Nucleus accumbens (tissue), 56 donors: ENCODE measurements at regions not wholly inside any gene's neighbourhood (a gene's known extent, or its start where the extent isn't known, plus 50 kb on each side); places are given as distances from the start of the nearest gene placed in this dataset.
A peak's percentile ranks its signal among the peaks of the same experiment; 100 is the strongest.
"Not testable (repeated sequence)": the region's sequence is repeated elsewhere in the genome, so short reads cannot be mapped to it uniquely, and the experiment has no call there.

Experiments used
- DNase-seq, 56 donors: peaks; one replicate each; lab custom pipeline; 2025; lab: John Stamatoyannopoulos, UW

DNA sequence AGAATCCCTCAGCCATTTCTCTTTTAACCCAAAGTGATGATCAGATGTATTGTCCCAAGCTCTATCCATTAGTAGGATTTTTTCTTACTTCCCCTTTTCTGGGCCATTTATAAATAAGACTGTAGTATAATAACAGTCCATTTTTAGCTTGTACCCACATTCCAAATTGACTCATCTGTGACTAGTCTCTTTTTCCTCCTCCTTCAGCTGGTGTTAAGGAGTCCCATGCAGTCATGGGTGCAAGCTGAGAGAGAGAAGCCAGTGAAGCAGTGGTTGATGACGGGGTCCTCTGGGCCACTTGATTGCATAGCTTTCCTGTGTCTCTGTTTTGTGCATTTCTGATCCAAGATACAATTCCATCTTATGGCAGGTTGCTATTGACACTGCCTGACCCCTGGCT is 476.0 kb upstream of the CD180 start:
- no peak for DNase-seq

- no peak for DNase-seq
These were observed 473.3 kb upstream of the CD180 start for GRCh38 chr5:67669916-67670315.

- DNase-seq = no peak
These were observed 463.6 kb upstream of the CD180 start for GRCh38 chr5:67660149-67660548.

DNA sequence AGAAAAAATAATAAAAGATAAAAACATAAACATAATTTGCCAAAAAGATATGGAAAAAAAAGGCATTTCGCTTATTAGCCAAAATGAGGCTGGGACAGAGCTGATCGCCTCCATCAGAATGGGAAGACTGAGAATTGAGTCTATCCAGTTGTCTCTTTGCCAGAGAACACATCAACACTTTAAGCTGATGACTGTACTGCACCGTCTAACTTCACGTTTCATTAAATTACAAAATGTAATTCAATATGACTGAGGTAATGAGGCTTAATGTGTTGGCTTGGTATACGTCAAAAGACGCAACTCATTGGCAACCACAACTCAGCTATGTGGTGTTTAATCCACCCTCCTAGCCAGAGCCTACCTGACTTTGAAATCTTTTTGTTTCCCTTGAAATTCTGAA is 462.7 kb upstream of the CD180 start:
- DNase-seq = no peak

DNA sequence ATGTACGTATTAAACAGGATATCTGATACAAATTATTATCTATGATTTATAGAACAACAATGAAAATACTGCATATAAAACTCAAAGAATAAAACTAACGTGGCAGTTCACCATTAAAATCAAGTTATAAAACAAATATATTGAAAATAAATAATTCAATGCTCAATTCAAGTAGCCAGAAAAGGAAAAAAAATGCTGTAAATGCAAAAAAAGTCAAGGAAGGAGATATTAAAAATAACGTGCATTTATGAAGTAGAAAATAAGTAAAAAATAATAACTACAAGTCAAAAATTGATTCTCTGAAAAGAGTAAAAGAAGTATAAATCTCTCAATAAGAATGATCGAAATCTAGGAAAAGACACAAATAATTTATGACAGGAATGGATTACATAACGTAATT is 460.5 kb upstream of the CD180 start:
- no peak for DNase-seq

- DNase-seq = no peak
These were observed 455.6 kb upstream of the CD180 start for GRCh38 chr5:67652201-67652600.

DNA sequence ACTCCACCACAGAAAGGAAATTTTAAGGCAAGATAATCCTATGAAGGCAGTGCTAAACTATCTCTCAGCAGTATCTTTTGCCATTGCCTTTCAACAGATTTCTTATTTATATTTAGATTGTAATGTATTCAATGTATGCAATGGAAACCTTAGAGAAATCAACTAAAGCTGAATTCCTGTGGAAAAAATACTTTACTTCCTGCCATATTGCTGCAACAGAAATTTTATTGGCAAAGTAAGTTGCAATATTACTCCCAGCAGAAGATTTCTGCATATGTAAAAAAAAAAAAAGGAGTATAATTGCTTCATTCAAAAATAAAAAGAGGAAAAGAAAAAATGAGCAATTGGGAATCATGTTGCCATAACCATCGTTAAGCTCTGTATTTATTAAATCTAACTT is 454.6 kb upstream of the CD180 start:
- DNase-seq = no peak

DNA sequence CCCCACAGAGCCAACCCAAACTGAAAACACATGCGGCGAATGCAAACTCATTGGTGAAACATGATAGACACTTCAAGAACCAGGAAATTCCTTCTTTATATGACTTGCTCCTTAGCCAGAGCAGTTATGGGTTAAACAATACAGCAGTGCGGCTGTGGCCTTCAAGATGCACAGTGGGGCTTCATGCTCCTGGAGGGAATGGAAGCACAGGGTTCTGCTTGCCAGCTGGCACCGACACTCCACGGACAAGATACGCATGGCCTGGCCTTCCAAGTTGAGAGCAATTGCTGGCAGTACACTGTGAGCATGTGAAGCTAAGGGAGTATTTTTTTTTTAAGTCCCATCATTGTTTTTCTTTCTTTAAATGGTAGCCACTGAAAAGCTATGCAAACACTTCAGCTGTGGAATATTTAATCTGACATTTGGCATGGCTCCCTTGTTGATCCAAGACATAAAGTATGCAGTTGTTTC is 451.6 kb upstream of the CD180 start:
- peak in 11 of 56 donors; percentile 1 to 11 (median 5) for DNase-seq

DNA sequence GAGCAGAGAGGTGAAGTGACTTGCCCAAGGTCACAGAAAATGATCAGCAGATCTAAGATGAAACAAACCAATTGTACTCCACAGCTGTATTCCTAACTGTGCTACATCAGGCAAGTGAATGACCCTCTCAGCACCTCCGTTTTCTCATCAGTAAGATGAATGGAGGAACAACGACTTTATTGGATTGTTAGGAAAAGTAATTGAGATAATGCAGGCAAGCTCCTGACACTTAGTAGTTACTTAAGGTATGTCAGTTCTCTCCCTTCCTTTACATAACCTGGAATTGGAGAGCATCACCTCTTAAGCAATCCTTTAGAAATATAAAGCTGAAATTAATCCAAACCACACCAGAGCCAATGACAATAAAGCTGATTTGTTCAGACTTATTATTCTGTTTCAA is 451.2 kb upstream of the CD180 start:
- no peak for DNase-seq

DNA sequence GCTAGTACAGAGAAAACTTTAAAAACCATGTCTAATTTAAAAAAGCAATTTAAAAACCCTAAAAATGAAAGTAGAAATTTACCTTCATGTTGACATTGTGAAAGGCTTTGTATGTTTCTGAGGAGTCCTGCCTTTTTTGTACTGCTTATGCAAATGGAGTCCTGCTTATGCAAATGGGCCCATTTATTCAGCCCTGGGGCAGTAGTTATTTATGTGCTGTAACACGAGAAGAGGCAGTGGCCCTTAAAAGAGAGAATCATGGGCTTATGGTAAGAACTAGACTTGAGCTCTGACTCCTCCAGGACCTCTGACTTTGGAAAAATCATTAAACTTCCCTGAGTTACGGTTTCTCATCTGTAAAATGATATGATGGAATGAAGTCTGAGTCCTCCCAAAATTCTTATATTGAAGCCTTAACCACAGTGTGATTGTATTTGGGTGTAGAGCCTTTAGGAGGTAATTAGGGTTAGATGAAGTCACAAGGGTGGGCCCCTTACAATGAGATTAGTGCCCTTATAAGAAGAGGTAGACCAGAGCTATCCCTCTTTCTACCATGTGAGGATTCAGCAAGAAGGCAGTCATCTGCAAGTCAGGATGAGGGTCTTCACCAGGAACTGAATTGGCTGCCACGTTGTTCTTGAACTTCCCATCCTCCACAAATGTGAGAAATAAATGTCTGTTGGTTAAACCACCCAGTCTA is 447.8 kb upstream of the CD180 start:
- DNase-seq = no peak

GRCh38 chr5:67643536-67643935 is 446.9 kb upstream of the CD180 start:
- DNase-seq = no peak

DNA sequence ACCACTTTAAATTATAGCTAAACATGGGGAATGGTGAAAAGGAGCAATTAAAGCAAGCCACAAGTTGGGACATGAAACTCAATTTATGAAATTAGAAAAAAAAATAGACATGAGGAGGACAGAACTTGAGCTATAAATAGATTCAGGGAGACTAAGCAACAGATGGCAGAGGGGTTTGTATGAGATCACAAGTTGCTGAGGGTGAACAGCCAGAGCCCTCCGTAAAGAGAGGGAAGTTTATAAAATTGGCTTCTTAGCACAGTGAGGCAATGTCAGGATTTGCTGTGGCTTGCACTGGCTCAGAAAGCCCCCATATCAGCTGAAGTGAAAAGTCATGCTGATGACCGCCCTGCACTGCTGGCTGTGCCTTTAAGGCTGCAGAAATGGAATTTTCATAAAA is 443.4 kb upstream of the CD180 start:
- no peak for DNase-seq

GRCh38 chr5:67639313-67639712 is 442.7 kb upstream of the CD180 start:
- no peak for DNase-seq

DNA sequence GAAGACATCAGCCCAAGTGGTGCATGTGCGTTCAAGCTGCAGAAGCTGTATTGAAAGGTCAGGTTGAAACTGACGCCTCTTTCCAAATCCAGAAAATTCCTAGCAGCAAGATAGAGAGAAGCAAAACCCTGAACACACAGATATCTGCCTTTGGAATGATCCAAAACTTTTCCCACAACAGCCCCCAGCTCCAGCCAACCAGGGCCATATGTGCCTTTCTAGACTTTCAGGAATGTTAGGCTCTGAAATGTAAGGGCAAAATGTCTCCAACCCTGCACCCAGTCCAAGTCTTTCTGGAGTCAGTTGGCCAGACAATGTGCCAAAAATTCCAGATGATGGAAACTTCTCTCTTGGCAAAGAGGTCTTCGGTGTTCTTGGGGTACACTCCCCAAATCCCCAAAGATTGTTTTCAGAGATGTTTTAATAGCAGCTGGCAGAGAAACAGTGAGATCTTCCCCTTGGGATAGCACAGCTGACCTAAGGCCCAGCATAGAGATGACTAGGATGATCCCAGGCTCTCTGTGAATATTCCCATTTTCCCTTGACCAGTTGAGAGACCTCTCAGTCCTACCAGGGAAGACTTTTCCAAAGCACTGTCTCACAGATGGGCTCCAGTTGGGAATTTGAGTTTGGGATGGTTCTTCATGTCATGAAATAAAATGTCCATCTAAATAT is 440.4 kb upstream of the CD180 start:
- no peak for DNase-seq

DNA sequence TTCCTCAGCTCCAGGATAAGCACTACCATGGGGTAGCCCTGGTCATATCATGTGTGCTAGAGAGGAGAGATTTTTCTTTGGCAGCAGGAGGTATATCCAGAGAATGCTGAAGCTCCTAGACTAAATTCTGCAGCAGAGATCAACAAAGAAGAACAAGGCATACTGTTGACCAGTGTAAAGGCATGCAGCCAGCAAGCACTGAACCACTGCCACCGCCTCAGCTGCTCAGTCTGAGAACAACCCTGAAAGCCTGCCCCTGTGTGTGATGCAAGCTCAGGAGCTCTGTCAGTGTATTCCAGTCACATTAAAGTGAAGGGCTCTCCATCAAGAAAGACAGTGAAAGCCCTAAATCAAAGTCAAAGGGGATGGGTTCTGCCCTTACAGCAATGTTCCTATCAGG is 439.5 kb upstream of the CD180 start:
- DNase-seq = peak in 47 of 56 donors; percentile 1 to 77 (median 46)

DNA sequence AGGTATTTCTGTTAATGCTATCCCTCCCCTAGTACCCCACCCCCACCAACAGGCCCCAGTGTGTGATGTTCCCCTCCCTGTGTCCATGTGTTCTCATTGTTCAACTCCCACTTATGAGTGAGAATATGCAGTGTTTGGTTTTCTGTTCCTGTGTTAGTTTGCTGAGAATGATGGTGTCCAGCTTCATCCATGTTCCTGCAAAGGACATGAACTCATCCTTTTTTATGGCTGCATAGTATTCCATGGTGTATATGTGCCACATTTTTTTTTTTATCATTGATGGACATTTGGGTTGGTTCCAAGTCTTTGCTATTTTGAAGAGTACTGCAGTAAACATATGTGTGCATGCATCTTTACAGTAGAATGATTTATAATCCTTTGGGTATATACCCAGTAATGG is 430.5 kb upstream of the CD180 start:
- DNase-seq = not testable (repeated sequence)

DNA sequence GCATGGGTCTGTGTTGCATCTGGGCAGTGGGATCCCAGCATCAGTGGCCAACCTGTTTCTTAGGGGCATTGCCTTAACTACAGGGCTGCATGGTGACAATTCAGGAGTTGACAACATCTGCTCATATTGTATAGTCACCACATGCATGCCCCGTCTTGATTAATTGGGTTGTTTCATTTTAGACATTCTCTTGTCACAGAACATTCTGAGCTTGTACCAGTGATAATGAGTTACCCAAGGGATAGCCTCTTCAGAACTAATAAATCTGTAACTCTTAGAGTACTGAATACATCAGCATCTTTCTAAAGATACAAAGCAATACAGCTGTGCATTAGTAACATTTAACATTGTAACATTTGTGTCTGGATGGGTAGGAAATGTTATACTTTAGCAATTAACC is 426.5 kb upstream of the CD180 start:
- DNase-seq = no peak

DNA sequence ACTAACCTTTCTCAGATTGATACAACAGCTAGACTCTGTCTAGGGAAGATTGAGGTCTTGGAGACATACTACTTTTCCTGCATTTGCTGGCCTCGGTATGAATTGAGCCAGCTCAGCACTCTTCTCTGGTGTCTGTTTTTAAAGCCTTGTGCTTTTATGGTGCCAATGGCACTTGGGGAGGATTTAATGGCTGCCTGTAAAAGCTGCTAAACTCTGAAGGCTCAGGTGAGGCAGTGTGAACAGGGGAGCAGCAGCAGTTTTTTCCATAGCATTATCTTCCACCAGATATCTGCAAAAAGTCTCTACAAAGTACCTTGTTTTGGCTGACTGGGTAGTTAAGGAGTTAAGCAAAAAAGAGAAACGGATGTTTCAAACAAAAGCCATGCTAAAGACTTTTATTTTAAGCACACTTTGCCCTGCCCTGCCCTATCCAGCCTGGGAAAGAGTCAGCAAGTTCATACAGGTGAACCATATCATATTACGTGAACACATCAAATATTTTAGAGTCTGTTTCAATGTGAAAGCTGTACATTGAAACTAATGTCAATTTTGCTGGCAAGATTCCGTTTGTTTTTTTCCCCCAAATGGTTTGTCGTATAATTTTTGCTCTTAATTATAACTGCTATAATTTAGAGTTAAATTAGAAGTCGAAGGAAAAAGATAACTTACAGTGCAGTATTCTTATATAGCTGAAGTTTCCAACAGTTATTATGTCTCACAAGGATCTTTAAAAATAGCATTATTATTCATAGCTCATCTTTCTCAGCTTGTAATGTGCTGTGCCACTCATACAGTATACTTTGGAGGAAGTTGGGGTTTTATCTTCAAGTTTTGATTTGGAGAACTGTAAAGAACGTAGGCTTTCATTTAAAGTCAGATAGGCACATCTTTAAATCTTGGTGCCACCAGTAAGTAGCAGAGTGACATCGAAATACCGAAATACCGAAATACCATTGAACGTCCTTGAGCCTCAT is 424.1 kb upstream of the CD180 start:
- DNase-seq = no peak

DNA sequence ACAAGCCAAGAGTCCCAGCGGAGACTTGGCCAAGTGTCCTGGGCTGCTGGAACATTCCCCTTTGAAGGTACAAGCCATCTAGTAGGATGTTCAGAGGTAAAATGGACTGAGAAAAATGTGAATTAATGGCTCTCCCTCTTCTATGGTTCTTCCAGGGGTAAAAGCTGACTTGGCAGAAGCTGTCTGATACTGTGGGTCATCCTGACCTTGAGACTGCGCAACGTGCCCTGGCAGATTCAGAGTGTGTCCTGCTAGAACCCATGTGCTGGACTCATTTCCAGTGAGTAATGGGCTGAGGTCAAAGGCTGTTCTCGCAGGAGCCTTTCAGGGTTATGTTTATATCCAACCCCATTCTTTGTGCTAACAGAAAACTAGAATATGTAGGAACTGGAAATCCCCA is 423.0 kb upstream of the CD180 start:
- DNase-seq = no peak

DNA sequence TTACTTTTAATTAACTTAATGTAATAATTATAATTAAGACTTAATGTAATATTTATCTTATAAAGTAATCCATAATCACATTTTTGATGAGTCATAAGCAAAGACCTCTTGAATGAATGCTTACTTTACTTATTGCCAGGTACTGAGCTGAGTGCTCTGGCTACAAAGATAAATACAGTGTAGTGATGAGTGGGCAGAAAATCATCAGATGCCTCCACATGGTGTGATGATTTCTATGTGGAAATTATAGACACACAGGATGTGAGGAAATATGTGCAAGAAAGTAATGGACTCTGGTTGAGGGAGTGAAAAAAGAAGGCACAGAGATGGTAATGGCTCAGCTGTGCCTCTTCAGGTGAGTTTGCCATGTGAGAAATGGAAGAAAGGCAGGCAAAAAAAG is 422.6 kb upstream of the CD180 start:
- no peak for DNase-seq

GRCh38 chr5:67617051-67617450 is 420.5 kb upstream of the CD180 start:
- DNase-seq = no peak
